SK-N-MC (cell line): ENCODE measurements at regions not wholly inside any gene's neighbourhood (a gene's known extent, or its start where the extent isn't known, plus 50 kb on each side); places are given as distances from the start of the nearest gene placed in this dataset.

Source experiments
- EZH2 ChIP-seq: fragments of 200-600 bp; sonication (generic); IDR thresholded peaks from one replicate; pipeline ENCODE4 v1.6.1; 2017; ENCODE audit warnings: antibody characterized with exemption
- FOXP2 ChIP-seq: optimal IDR thresholded peaks from 2 replicates; pipeline ENCODE3; 2011; ENCODE audit warnings: mild to moderate bottlenecking, moderate library complexity; ENCODE audit not compliant: insufficient read depth; ENCODE audit errors: extremely low read length, control extremely low read depth
- POLR2AphosphoS5 ChIP-seq: IDR thresholded peaks from 2 replicates; pipeline ENCODE4 v1.6.1; 2012; ENCODE audit warnings: mild to moderate bottlenecking, low read depth, low read length, borderline replicate concordance

DNA sequence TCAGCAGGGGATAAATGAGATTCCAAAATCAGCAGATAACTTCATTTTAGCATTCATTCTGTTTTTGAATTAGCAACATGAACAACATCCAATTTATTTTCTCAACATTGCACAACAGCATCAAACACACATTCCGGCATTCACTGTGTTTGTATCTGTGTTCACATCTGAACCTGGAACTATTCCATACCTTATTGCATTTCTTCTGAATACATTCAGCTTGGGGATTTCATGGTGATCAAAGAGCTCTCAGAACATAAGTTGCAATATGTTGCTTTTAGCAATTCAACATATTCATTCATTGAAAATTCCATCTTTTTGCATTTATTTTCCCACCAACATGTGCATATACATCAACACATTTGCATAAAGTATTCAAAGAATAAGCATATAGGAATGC lies 1431.7 kb upstream of the PIK3C3 start:
- no peak for TF ChIP-seq EZH2
- TF ChIP-seq POLR2AphosphoS5 = no peak
- no peak for TF ChIP-seq FOXP2
